ENCODE measurements at regions not wholly inside any gene's neighbourhood (a gene's known extent, or its start where the extent isn't known, plus 50 kb on each side); places are given as distances from the start of the nearest gene placed in this dataset.

GRCh38 chrX:150080497-150080896 lies 142.2 kb upstream of the EOLA2 start:
- H3K4me1 ChIP-seq (ENCODE audit: control insufficient read depth in 5 of 5, insufficient read depth in 5 of 5, low read length in 5 of 5): peaks cover 0 to 7% (median 0%) of the 10 kb centered on the region in 5 donors
- no peak overlapping the region for H3K4me3 ChIP-seq
- ATAC-seq (ENCODE audit: insufficient read depth, low FRiP score) (no peak), DNase-seq (no peak)
- H3K36me3 ChIP-seq (ENCODE audit: control insufficient read depth in 4 of 4, insufficient read depth in 4 of 4, low read length in 4 of 4): no peaks in the 10 kb centered on the region
- no peaks in the 10 kb centered on the region for H3K27me3 ChIP-seq (ENCODE audit: control insufficient read depth in 3 of 3, insufficient read depth in 3 of 3, low read length in 2 of 3)
- H3K9ac ChIP-seq (ENCODE audit: insufficient read depth in 1 of 2, low read length in 2 of 2): no peak overlapping the region
- H3K9me3 ChIP-seq (ENCODE audit: control insufficient read depth in 4 of 4, insufficient read depth in 3 of 4, low read length in 3 of 4): no peaks in the 10 kb centered on the region
- no peak for TF ChIP-seq CTCF (IDR thresholded peaks at IDR 0.05; ENCODE audit: control extremely low read depth, extremely low read depth)
- no peak overlapping the region for H3K27ac ChIP-seq (ENCODE audit: low read depth in 1 of 2, low read length in 1 of 2)
- 61 to 84% methylated on average over 2 of the region's 2 CpGs for WGBS, 2 donors

- no peaks in the 10 kb centered on the region for H3K27me3 ChIP-seq (ENCODE audit: control insufficient read depth in 3 of 3, insufficient read depth in 3 of 3, low read length in 2 of 3)
- H3K4me1 ChIP-seq (ENCODE audit: control insufficient read depth in 5 of 5, insufficient read depth in 5 of 5, low read length in 5 of 5): peaks cover 0 to 7% (median 0%) of the 10 kb centered on the region in 5 donors
- WGBS, 2 donors: 63 to 90% methylated on average over 3 of the region's 3 CpGs
- TF ChIP-seq CTCF (IDR thresholded peaks at IDR 0.05; ENCODE audit: control extremely low read depth, extremely low read depth): no peak
- no peak overlapping the region for H3K4me3 ChIP-seq
- H3K36me3 ChIP-seq (ENCODE audit: control insufficient read depth in 4 of 4, insufficient read depth in 4 of 4, low read length in 4 of 4): no peaks in the 10 kb centered on the region
- H3K27ac ChIP-seq (ENCODE audit: low read depth in 1 of 2, low read length in 1 of 2): no peak overlapping the region
- ATAC-seq (ENCODE audit: insufficient read depth, low FRiP score): no peak
- peak in 1 of 3 donors; percentile 25 for DNase-seq
- no peaks in the 10 kb centered on the region for H3K9me3 ChIP-seq (ENCODE audit: control insufficient read depth in 4 of 4, insufficient read depth in 3 of 4, low read length in 3 of 4)
- H3K9ac ChIP-seq (ENCODE audit: insufficient read depth in 1 of 2, low read length in 2 of 2): no peak overlapping the region
These were observed 142.8 kb upstream of the EOLA2 start for GRCh38 chrX:150081076-150081475.

DNA sequence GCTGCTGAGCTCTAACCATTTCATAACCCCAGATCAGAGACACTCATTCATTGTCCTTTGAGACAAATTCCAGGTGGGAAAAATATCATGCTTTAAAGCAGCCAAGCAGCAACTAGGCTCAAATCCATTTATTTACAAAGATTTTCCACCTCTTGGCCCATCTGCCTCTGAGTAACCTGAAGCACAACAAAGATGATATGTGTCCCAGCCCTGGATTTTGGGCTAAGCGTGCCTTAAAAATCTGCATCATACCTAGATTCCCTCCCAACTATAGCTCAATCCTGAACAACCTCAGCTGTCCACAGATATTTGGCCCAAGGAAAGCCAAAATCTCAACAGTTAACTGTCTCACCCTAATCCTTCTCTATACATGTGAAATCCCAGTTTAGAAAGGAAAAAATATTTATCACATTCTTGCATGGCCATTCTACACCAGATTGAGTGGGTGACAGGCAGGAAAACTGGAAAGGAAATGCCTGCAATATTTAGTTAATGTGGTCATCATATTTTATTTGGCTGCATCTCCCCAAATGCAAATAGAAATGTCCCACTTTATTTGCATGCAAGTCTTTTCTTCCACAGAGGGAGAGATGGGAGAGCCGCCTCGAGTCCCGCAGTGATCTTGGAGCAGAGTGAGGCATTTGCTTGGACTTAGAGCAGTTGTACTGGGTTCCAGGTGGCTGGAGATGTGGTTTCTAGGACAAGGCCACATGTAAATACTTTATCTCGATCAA lies 146.4 kb upstream of the EOLA2 start:
- ATAC-seq (ENCODE audit: insufficient read depth, low FRiP score): no peak
- Histone ChIP-seq H3K9me3 (ENCODE audit: control insufficient read depth in 4 of 4, insufficient read depth in 3 of 4, low read length in 3 of 4) (no peaks in the 10 kb centered on the region), H3K27ac (ENCODE audit: low read depth in 1 of 2, low read length in 1 of 2) (no peak overlapping the region), H3K27me3 (ENCODE audit: control insufficient read depth in 3 of 3, insufficient read depth in 3 of 3, low read length in 2 of 3) (no peaks in the 10 kb centered on the region), H3K36me3 (ENCODE audit: control insufficient read depth in 4 of 4, insufficient read depth in 4 of 4, low read length in 4 of 4) (no peaks in the 10 kb centered on the region), H3K9ac (ENCODE audit: insufficient read depth in 1 of 2, low read length in 2 of 2) (no peak overlapping the region), H3K4me3 (no peak overlapping the region), H3K4me1 (ENCODE audit: control insufficient read depth in 5 of 5, insufficient read depth in 5 of 5, low read length in 5 of 5) (peaks cover 0 to 7% (median 2%) of the 10 kb centered on the region in 5 donors)
- TF ChIP-seq CTCF (IDR thresholded peaks at IDR 0.05; ENCODE audit: control extremely low read depth, extremely low read depth): no peak
- WGBS, 2 donors: 62 to 76% methylated on average over 5 of the region's 5 CpGs
- peak in 2 of 3 donors; percentile 58 to 74 for DNase-seq

DNA sequence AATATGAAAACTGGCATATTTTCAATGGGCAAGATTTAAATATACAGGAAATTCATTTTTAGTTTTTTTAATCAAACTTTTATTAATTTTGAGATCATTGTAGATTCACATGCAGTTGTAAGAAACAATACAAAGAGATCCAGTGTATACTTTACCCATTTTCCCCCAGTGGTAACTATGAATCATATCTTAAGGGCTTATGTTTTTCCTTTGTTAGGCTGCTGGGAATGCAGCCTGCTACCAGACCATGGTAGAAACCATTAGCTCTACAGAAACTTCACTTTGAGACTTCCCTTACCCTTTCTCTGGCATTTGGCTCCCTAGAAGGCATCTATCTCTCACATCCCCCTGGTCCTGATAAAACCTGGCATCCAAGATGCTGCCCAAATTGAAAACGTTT lies 147.6 kb upstream of the EOLA2 start:
- DNase-seq (no peak), ATAC-seq (ENCODE audit: insufficient read depth, low FRiP score) (no peak)
- 34 to 93% methylated on average over 1 of the region's 1 CpG for WGBS, 2 donors
- Histone ChIP-seq H3K9ac (ENCODE audit: insufficient read depth in 1 of 2, low read length in 2 of 2) (no peak overlapping the region), H3K4me1 (ENCODE audit: control insufficient read depth in 5 of 5, insufficient read depth in 5 of 5, low read length in 5 of 5) (peaks cover 0 to 7% (median 2%) of the 10 kb centered on the region in 5 donors), H3K36me3 (ENCODE audit: control insufficient read depth in 4 of 4, insufficient read depth in 4 of 4, low read length in 4 of 4) (no peaks in the 10 kb centered on the region), H3K27me3 (ENCODE audit: control insufficient read depth in 3 of 3, insufficient read depth in 3 of 3, low read length in 2 of 3) (no peaks in the 10 kb centered on the region), H3K27ac (ENCODE audit: low read depth in 1 of 2, low read length in 1 of 2) (no peak overlapping the region), H3K4me3 (no peak overlapping the region), H3K9me3 (ENCODE audit: control insufficient read depth in 4 of 4, insufficient read depth in 3 of 4, low read length in 3 of 4) (no peaks in the 10 kb centered on the region)
- no peak for TF ChIP-seq CTCF (IDR thresholded peaks at IDR 0.05; ENCODE audit: control extremely low read depth, extremely low read depth)
